GM21619 (cell line): ENCODE measurements at regions not wholly inside any gene's neighbourhood (a gene's known extent, or its start where the extent isn't known, plus 50 kb on each side); places are given as distances from the start of the nearest gene placed in this dataset.

ENCODE experiments used
- ATAC-seq: cut with Tn5 transposase; IDR thresholded peaks from one replicate; pipeline ENCODE4 v1.9.1; 2021; ENCODE audit not compliant: unreplicated experiment

GRCh38 chr4:74610491-74610890 is 165.6 kb downstream of the AREG start:
- ATAC-seq: no peak

GRCh38 chr4:74612837-74613236 is 167.9 kb downstream of the AREG start:
- ATAC-seq: no peak

- ATAC-seq: no peak
Observed at GRCh38 chr4:74613266-74613665, 168.3 kb downstream of the AREG start.

GRCh38 chr4:74615411-74615810 is 170.5 kb downstream of the AREG start:
- no peak for ATAC-seq

- ATAC-seq: no peak
Observed at GRCh38 chr4:74618166-74618565, 173.2 kb downstream of the AREG start.

GRCh38 chr4:74618659-74619058 is 173.7 kb downstream of the AREG start:
- no peak for ATAC-seq

GRCh38 chr4:74619931-74620702 is 174.2 kb downstream of the BTC start:
- no peak for ATAC-seq

- ATAC-seq: no peak
Observed at GRCh38 chr4:74621616-74622015, 172.7 kb downstream of the BTC start.

- peak; percentile 82 for ATAC-seq
Observed at GRCh38 chr4:74623041-74623440, 171.3 kb downstream of the BTC start.

GRCh38 chr4:74624351-74625151 is 169.8 kb downstream of the BTC start:
- ATAC-seq: no peak

GRCh38 chr4:74625981-74626380 is 168.3 kb downstream of the BTC start:
- no peak for ATAC-seq

GRCh38 chr4:74627093-74627492 is 167.2 kb downstream of the BTC start:
- ATAC-seq: no peak

- ATAC-seq: no peak
Observed at GRCh38 chr4:74627504-74627903, 166.8 kb downstream of the BTC start.

GRCh38 chr4:74628852-74629620 is 165.3 kb downstream of the BTC start:
- no peak for ATAC-seq

GRCh38 chr4:74630551-74630950 is 163.8 kb downstream of the BTC start:
- ATAC-seq: no peak

- ATAC-seq: no peak
Observed at GRCh38 chr4:74631338-74631737, 163.0 kb downstream of the BTC start.

GRCh38 chr4:74631988-74632387 is 162.3 kb downstream of the BTC start:
- no peak for ATAC-seq

GRCh38 chr4:74632634-74633033 is 161.7 kb downstream of the BTC start:
- ATAC-seq: no peak

GRCh38 chr4:74635074-74635473 is 159.2 kb downstream of the BTC start:
- no peak for ATAC-seq

- ATAC-seq: no peak
Observed at GRCh38 chr4:74635490-74636123, 158.7 kb downstream of the BTC start.

GRCh38 chr4:74638001-74638400 is 156.3 kb downstream of the BTC start:
- ATAC-seq: no peak
